GM21786 (cell line): ENCODE measurements at regions not wholly inside any gene's neighbourhood (a gene's known extent, or its start where the extent isn't known, plus 50 kb on each side); places are given as distances from the start of the nearest gene placed in this dataset.
"Not testable (repeated sequence)": the region's sequence is repeated elsewhere in the genome, so short reads cannot be mapped to it uniquely, and the experiment has no call there.

Source experiments
- ATAC-seq: cut with Tn5 transposase; IDR thresholded peaks from one replicate; pipeline ENCODE4 v1.9.1; 2021; ENCODE audit not compliant: unreplicated experiment

GRCh38 chr3:153023896-153024295, 138.1 kb upstream of the RAP2B start:
- ATAC-seq: no peak

- no peak for ATAC-seq
Observed at GRCh38 chr3:153026026-153026425, 136.0 kb upstream of the RAP2B start.

GRCh38 chr3:153028381-153028780, 133.6 kb upstream of the RAP2B start:
- no peak for ATAC-seq

GRCh38 chr3:153029350-153029749, 132.7 kb upstream of the RAP2B start:
- no peak for ATAC-seq

GRCh38 chr3:153032891-153033290, 129.1 kb upstream of the RAP2B start:
- ATAC-seq: no peak

GRCh38 chr3:153036846-153037245, 125.2 kb upstream of the RAP2B start:
- no peak for ATAC-seq

GRCh38 chr3:153038367-153038766, 123.7 kb upstream of the RAP2B start:
- no peak for ATAC-seq

GRCh38 chr3:153038779-153039178, 123.2 kb upstream of the RAP2B start:
- ATAC-seq: no peak

- ATAC-seq: no peak
Observed at GRCh38 chr3:153041181-153041580, 120.8 kb upstream of the RAP2B start.

GRCh38 chr3:153042088-153042487, 119.9 kb upstream of the RAP2B start:
- no peak for ATAC-seq

- no peak for ATAC-seq
Observed at GRCh38 chr3:153043729-153044328, 118.2 kb upstream of the RAP2B start.

- ATAC-seq: no peak
Observed at GRCh38 chr3:153045150-153045549, 116.9 kb upstream of the RAP2B start.

- no peak for ATAC-seq
Observed at GRCh38 chr3:153050978-153051377, 111.0 kb upstream of the RAP2B start.

- no peak for ATAC-seq
Observed at GRCh38 chr3:153051427-153052095, 110.5 kb upstream of the RAP2B start.

- ATAC-seq: no peak
Observed at GRCh38 chr3:153052096-153052460, 109.9 kb upstream of the RAP2B start.

GRCh38 chr3:153055217-153055616, 106.8 kb upstream of the RAP2B start:
- ATAC-seq: no peak

GRCh38 chr3:153055779-153056178, 106.2 kb upstream of the RAP2B start:
- ATAC-seq: no peak

- not testable (repeated sequence) for ATAC-seq
Observed at GRCh38 chr3:153058031-153058688, 103.9 kb upstream of the RAP2B start.

GRCh38 chr3:153060346-153060745, 101.7 kb upstream of the RAP2B start:
- ATAC-seq: no peak

- ATAC-seq: no peak
Observed at GRCh38 chr3:153061938-153062528, 100.0 kb upstream of the RAP2B start.

GRCh38 chr3:153063337-153063736, 98.7 kb upstream of the RAP2B start:
- no peak for ATAC-seq

GRCh38 chr3:153066983-153067382, 95.0 kb upstream of the RAP2B start:
- no peak for ATAC-seq
